ENCODE measurements at regions not wholly inside any gene's neighbourhood (a gene's known extent, or its start where the extent isn't known, plus 50 kb on each side); places are given as distances from the start of the nearest gene placed in this dataset.

GRCh38 chr2:62441421-62441820 is 64.6 kb downstream of the TMEM17 start:
- TF ChIP-seq CTCF (IDR thresholded peaks at IDR 0.05 in 4 of 5, conservative IDR thresholded peaks at IDR 0.05 in 1 of 5) (no peak), POLR2A (IDR thresholded peaks at IDR 0.05) (no peak)

Measured in gastrocnemius medialis (tissue), 4 donors.